HepG2 (cell line): ENCODE measurements at regions not wholly inside any gene's neighbourhood (a gene's known extent, or its start where the extent isn't known, plus 50 kb on each side); places are given as distances from the start of the nearest gene placed in this dataset.

Source experiments
- ASH2L ChIP-seq: fragments of 300-600, 200-600 bp; sonication (generic); IDR thresholded peaks from 2 replicates; pipeline ENCODE4 v1.7.0; 2017; ENCODE audit warnings: low read depth, mild to moderate bottlenecking, moderate library complexity, mixed read lengths, low read length; ENCODE audit not compliant: insufficient read length
- CAMTA2 ChIP-seq: sonication (generic); formaldehyde crosslinking; IDR thresholded peaks from 2 replicates; pipeline ENCODE4 v1.4.0; 2020; ENCODE audit warnings: mild to moderate bottlenecking, missing genetic modification reagents, borderline replicate concordance
- CHD4 ChIP-seq: fragments of 200-600 bp; sonication (generic); IDR thresholded peaks from 2 replicates; pipeline ENCODE4 v1.7.0; 2017; ENCODE audit warnings: mild to moderate bottlenecking, low read length, borderline replicate concordance
- ELF4 ChIP-seq: sonication (generic); formaldehyde crosslinking; IDR thresholded peaks from 2 replicates; pipeline ENCODE4 v1.5.0; 2020; ENCODE audit warnings: missing genetic modification reagents, mild to moderate bottlenecking, moderate library complexity, borderline replicate concordance
- MED8 ChIP-seq: sonication (generic); formaldehyde crosslinking; IDR thresholded peaks from 2 replicates; pipeline ENCODE4 v1.8.1; 2023; ENCODE audit warnings: mild to moderate bottlenecking, missing genetic modification reagents; ENCODE audit not compliant: insufficient replicate concordance
- MIER3 ChIP-seq: IDR thresholded peaks from 2 replicates; pipeline ENCODE4 v1.6.1; 2016; ENCODE audit warnings: missing compliant biosample characterization, borderline replicate concordance
- RAD21 ChIP-seq: fragments of 450-650 bp; formaldehyde crosslinking; IDR thresholded peaks from 2 replicates; pipeline ENCODE4 v1.5.0; 2020; ENCODE audit warnings: mild to moderate bottlenecking
- SCMH1 ChIP-seq: sonication (generic); formaldehyde crosslinking; IDR thresholded peaks from 2 replicates; pipeline ENCODE4 v1.9.0; 2021; ENCODE audit warnings: missing genetic modification reagents, mild to moderate bottlenecking, borderline replicate concordance
- THYN1 ChIP-seq: sonication (generic); formaldehyde crosslinking; IDR thresholded peaks from 2 replicates; pipeline ENCODE4 v1.8.1; 2023; ENCODE audit warnings: low read depth, mild to moderate bottlenecking, moderate library complexity, missing genetic modification reagents, borderline replicate concordance
- ZBTB20 ChIP-seq: sonication (generic); formaldehyde crosslinking; IDR thresholded peaks from 2 replicates; pipeline ENCODE4 v1.8.1; 2023; ENCODE audit warnings: missing genetic modification reagents, low read depth, mild to moderate bottlenecking, borderline replicate concordance
- ZBTB21 ChIP-seq: sonication (generic); formaldehyde crosslinking; IDR thresholded peaks from 2 replicates; pipeline ENCODE4 v1.4.0; 2020; ENCODE audit warnings: missing genetic modification reagents
- ZKSCAN1 ChIP-seq: fragments of 150-350 bp; IDR thresholded peaks from 2 replicates; pipeline ENCODE4 v1.6.1; 2014; ENCODE audit warnings: low read length
- ZNF24 ChIP-seq: fragments of 450-650 bp; IDR thresholded peaks from 2 replicates; pipeline ENCODE4 v1.6.1; 2017; ENCODE audit warnings: antibody characterized with exemption, mild to moderate bottlenecking
- ZNF326 ChIP-seq: sonication (generic); formaldehyde crosslinking; IDR thresholded peaks from 2 replicates; pipeline ENCODE4 v1.4.0; 2020; ENCODE audit warnings: missing genetic modification reagents, borderline replicate concordance
- ZNF331 ChIP-seq: sonication (generic); formaldehyde crosslinking; IDR thresholded peaks from 2 replicates; pipeline ENCODE4 v1.4.0; 2020; ENCODE audit warnings: missing genetic modification reagents
- ZNF703 ChIP-seq: sonication (generic); formaldehyde crosslinking; IDR thresholded peaks from 2 replicates; pipeline ENCODE4 v1.5.1; 2020; ENCODE audit warnings: missing genetic modification reagents, mild to moderate bottlenecking, moderate library complexity, borderline replicate concordance
- ZNF777 ChIP-seq: sonication (generic); formaldehyde crosslinking; IDR thresholded peaks from 2 replicates; pipeline ENCODE4 v1.4.0; 2020; ENCODE audit warnings: missing genetic modification reagents
- ZSCAN29 ChIP-seq: sonication (generic); formaldehyde crosslinking; conservative IDR thresholded peaks from 2 replicates; pipeline ENCODE4 v1.4.0; 2020; ENCODE audit warnings: mild to moderate bottlenecking, missing genetic modification reagents
- TF ChIP-seq, protein P1 (sequence below): sonication (generic); formaldehyde crosslinking; IDR thresholded peaks from 2 replicates; pipeline ENCODE4 v1.4.0; 2020; ENCODE audit warnings: mild to moderate bottlenecking, missing genetic modification reagents
- TF ChIP-seq, protein P2 (sequence below): sonication (generic); formaldehyde crosslinking; IDR thresholded peaks from 2 replicates; pipeline ENCODE4 v1.4.0; 2020; ENCODE audit warnings: missing genetic modification reagents, borderline replicate concordance
- TF ChIP-seq, protein P3 (sequence below): sonication (generic); formaldehyde crosslinking; IDR thresholded peaks from 2 replicates; pipeline ENCODE4 v1.4.0; 2020; ENCODE audit warnings: missing genetic modification reagents

DNA sequence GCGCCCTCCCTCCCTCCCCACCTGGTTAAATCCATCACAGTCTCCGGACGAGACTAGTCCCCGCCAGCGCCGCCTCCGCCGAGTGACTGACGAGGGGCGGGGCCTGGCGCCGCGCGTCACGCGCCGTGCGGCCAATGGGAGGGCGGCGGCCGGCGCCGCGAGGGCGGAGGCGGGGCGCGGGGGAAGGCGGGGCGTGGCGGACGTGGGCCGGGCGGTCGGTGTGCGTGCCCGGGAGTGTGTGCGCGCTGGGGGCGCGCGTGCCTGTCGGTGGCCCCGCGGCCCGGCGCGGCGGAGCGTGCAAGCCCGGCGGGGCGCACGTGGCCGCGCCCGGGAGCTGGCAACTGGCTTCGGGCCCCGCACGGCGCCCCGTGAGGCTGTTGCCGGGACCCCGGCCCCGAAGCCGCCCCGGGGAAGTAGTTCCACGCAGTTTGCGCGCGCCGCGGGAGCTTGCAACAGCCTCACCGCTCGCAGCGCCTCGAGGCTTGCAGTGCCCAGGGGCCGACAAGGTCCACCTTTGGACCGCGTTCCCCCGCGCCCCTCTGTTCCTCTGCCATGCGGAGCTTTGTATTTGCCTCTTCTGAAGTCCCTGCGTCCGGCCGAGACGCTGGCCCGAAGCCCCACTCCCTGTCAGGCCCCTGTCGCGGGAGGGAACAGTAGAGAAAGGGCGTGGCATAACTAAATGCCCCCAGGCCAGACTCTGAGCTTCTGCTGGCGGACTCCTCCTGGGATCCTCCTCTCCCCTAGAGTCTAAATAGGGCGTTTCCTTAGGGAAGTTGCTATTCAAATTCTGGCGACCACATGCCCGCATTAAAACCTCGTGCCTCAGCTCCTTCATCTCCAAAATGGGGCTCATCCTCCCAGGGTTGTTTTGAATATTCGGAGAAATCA, 400.9 kb downstream of the SHQ1 start (continued):
- TF ChIP-seq RAD21 (CRISPR knock-in tag): peak; percentile 75
- TF ChIP-seq ZBTB21 (CRISPR knock-in tag): no peak
- TF ChIP-seq, protein P1, sequence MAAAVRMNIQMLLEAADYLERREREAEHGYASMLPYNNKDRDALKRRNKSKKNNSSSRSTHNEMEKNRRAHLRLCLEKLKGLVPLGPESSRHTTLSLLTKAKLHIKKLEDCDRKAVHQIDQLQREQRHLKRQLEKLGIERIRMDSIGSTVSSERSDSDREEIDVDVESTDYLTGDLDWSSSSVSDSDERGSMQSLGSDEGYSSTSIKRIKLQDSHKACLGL (CRISPR knock-in tag): peak; percentile 25
- TF ChIP-seq CHD4: no peak
- TF ChIP-seq THYN1: no peak
- no peak for TF ChIP-seq ASH2L
- TF ChIP-seq ZSCAN29 (CRISPR knock-in tag): no peak
- no peak for TF ChIP-seq ZKSCAN1
- TF ChIP-seq ZNF24: no peak
- no peak for TF ChIP-seq SCMH1 (CRISPR knock-in tag)
- TF ChIP-seq, protein P2, sequence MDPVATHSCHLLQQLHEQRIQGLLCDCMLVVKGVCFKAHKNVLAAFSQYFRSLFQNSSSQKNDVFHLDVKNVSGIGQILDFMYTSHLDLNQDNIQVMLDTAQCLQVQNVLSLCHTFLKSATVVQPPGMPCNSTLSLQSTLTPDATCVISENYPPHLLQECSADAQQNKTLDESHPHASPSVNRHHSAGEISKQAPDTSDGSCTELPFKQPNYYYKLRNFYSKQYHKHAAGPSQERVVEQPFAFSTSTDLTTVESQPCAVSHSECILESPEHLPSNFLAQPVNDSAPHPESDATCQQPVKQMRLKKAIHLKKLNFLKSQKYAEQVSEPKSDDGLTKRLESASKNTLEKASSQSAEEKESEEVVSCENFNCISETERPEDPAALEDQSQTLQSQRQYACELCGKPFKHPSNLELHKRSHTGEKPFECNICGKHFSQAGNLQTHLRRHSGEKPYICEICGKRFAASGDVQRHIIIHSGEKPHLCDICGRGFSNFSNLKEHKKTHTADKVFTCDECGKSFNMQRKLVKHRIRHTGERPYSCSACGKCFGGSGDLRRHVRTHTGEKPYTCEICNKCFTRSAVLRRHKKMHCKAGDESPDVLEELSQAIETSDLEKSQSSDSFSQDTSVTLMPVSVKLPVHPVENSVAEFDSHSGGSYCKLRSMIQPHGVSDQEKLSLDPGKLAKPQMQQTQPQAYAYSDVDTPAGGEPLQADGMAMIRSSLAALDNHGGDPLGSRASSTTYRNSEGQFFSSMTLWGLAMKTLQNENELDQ (CRISPR knock-in tag): no peak
- no peak for TF ChIP-seq ZNF703 (CRISPR knock-in tag)
- peak; percentile 60 for TF ChIP-seq ZNF777 (CRISPR knock-in tag)
- no peak for TF ChIP-seq ZNF326 (CRISPR knock-in tag)
- TF ChIP-seq ZNF331 (CRISPR knock-in tag): no peak
- no peak for TF ChIP-seq ELF4 (CRISPR knock-in tag)
- TF ChIP-seq CAMTA2 (CRISPR knock-in tag): no peak
- no peak for TF ChIP-seq MIER3 (CRISPR knock-in tag)
- no peak for TF ChIP-seq MED8 (CRISPR knock-in tag)
- no peak for TF ChIP-seq ZBTB20 (CRISPR knock-in tag)
- TF ChIP-seq, protein P3, sequence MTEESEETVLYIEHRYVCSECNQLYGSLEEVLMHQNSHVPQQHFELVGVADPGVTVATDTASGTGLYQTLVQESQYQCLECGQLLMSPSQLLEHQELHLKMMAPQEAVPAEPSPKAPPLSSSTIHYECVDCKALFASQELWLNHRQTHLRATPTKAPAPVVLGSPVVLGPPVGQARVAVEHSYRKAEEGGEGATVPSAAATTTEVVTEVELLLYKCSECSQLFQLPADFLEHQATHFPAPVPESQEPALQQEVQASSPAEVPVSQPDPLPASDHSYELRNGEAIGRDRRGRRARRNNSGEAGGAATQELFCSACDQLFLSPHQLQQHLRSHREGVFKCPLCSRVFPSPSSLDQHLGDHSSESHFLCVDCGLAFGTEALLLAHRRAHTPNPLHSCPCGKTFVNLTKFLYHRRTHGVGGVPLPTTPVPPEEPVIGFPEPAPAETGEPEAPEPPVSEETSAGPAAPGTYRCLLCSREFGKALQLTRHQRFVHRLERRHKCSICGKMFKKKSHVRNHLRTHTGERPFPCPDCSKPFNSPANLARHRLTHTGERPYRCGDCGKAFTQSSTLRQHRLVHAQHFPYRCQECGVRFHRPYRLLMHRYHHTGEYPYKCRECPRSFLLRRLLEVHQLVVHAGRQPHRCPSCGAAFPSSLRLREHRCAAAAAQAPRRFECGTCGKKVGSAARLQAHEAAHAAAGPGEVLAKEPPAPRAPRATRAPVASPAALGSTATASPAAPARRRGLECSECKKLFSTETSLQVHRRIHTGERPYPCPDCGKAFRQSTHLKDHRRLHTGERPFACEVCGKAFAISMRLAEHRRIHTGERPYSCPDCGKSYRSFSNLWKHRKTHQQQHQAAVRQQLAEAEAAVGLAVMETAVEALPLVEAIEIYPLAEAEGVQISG (CRISPR knock-in tag): peak; percentile 74
